ENCODE measurements at regions not wholly inside any gene's neighbourhood (a gene's known extent, or its start where the extent isn't known, plus 50 kb on each side); places are given as distances from the start of the nearest gene placed in this dataset.

DNA sequence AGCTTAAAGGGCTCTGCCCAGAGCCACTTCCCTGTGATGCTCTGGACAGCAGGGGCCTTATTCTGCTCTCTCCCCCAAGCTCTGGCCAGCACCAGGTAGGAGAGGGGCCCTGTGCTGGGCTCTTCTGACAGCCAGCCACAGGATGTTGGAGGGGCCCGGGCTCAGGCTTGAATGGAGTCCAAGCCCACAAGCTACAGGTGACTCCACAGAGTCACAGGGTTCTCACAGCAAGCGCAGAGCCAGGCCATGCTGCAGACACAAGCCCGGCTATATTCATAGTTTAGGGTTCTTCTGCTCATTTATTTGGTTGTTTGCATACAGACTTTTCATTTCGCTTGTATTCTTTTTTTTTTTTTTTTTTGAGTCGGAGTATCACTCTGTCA is 1392.8 kb downstream of the BRD1 start:
- intact Hi-C loops (cut with DNase I), result no loop called here
- WGBS, 3 donors, result 79 to 82% (median 81%) methylated on average over 5 of the region's 5 CpGs
- Histone ChIP-seq H3K36me3 (no peaks in the 10 kb centered on the region), H3K9me3 (no peaks in the 10 kb centered on the region), H3K4me3 (no peak overlapping the region), H3K27ac (no peak overlapping the region), H3K4me1 (ENCODE audit: insufficient read depth) (no peaks in the 10 kb centered on the region), H3K27me3 (no peaks in the 10 kb centered on the region)
- no peak for DNase-seq
- TF ChIP-seq POLR2A (IDR thresholded peaks at IDR 0.05) (no peak), EP300 (IDR thresholded peaks at IDR 0.05) (no peak)
- TF ChIP-seq, protein P1, sequence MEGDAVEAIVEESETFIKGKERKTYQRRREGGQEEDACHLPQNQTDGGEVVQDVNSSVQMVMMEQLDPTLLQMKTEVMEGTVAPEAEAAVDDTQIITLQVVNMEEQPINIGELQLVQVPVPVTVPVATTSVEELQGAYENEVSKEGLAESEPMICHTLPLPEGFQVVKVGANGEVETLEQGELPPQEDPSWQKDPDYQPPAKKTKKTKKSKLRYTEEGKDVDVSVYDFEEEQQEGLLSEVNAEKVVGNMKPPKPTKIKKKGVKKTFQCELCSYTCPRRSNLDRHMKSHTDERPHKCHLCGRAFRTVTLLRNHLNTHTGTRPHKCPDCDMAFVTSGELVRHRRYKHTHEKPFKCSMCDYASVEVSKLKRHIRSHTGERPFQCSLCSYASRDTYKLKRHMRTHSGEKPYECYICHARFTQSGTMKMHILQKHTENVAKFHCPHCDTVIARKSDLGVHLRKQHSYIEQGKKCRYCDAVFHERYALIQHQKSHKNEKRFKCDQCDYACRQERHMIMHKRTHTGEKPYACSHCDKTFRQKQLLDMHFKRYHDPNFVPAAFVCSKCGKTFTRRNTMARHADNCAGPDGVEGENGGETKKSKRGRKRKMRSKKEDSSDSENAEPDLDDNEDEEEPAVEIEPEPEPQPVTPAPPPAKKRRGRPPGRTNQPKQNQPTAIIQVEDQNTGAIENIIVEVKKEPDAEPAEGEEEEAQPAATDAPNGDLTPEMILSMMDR (IDR thresholded peaks at IDR 0.05), result no peak

DNA sequence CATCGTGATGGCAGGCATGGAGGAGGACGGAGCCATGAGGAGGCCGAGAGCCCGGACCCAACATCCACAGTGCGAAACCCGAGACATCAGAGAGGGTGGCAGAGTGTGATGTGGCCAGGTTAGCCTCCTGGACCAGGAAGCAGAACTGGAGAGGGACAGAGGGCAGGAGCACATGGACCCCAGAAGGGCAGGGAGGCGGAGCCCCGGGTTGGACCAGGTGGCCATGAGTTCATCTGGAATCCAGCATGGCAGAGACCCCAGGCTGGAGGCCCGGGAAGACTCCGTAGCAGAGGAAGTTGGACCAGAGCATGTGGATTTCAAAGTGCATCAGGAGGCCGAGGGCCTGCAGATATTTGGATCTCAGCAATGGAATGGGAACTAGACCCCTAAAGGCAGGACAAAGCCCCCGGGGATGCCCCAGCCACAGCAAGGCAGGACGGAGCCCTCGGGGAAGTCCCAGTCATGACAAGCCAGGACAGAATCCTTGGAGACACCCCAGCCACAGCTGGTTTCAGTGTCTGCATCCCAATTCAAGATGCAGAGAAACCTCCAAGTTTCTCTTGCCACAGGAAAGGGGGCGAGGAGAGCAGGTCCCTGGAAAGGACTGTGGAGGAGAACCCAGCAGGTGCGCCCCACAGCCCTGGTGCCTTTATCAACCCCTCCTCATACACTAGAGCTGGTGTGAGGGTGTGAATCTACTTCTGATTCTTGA is 1393.4 kb downstream of the BRD1 start:
- Histone ChIP-seq H3K36me3 (no peaks in the 10 kb centered on the region), H3K9me3 (no peaks in the 10 kb centered on the region), H3K27ac (no peak overlapping the region), H3K4me1 (ENCODE audit: insufficient read depth) (no peaks in the 10 kb centered on the region), H3K4me3 (no peak overlapping the region), H3K27me3 (no peaks in the 10 kb centered on the region)
- no peak for DNase-seq
- 82 to 96% (median 85%) methylated on average over 16 of the region's 16 CpGs for WGBS, 3 donors
- TF ChIP-seq EP300 (IDR thresholded peaks at IDR 0.05), result no peak
- no peak for TF ChIP-seq POLR2A (IDR thresholded peaks at IDR 0.05)
- TF ChIP-seq, protein P1 (IDR thresholded peaks at IDR 0.05), result no peak
- intact Hi-C loops (cut with DNase I), result no loop called here

DNA sequence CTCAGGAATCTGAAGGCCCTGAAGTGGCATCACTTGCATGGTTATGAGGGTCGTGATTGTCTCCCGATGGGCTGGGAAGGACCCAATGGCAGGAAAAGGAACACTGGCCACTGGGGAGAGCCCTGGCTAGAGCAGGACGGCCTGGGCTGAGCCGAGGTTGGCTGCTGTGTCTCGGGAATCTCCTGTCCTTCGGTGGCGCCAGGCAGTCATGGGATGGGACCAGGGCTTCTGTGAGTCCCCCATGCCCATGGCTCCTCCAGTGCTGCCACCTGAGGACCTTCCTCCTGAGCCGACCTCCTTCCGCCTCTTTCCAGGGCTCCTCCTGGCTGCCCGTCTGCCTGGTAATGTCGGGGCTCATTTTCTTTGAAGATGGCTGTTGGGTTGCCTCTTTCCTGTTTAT is 1394.0 kb downstream of the BRD1 start:
- Histone ChIP-seq H3K36me3 (no peaks in the 10 kb centered on the region), H3K27ac (no peak overlapping the region), H3K4me3 (no peak overlapping the region), H3K9me3 (no peaks in the 10 kb centered on the region), H3K27me3 (no peaks in the 10 kb centered on the region), H3K4me1 (ENCODE audit: insufficient read depth) (no peaks in the 10 kb centered on the region)
- TF ChIP-seq, protein P1 (IDR thresholded peaks at IDR 0.05), result no peak
- TF ChIP-seq EP300 (IDR thresholded peaks at IDR 0.05) (no peak), POLR2A (IDR thresholded peaks at IDR 0.05) (no peak)
- DNase-seq, result no peak
- intact Hi-C loops (cut with DNase I), result no loop called here
- 79 to 95% (median 90%) methylated on average over 11 of the region's 11 CpGs for WGBS, 3 donors

DNA sequence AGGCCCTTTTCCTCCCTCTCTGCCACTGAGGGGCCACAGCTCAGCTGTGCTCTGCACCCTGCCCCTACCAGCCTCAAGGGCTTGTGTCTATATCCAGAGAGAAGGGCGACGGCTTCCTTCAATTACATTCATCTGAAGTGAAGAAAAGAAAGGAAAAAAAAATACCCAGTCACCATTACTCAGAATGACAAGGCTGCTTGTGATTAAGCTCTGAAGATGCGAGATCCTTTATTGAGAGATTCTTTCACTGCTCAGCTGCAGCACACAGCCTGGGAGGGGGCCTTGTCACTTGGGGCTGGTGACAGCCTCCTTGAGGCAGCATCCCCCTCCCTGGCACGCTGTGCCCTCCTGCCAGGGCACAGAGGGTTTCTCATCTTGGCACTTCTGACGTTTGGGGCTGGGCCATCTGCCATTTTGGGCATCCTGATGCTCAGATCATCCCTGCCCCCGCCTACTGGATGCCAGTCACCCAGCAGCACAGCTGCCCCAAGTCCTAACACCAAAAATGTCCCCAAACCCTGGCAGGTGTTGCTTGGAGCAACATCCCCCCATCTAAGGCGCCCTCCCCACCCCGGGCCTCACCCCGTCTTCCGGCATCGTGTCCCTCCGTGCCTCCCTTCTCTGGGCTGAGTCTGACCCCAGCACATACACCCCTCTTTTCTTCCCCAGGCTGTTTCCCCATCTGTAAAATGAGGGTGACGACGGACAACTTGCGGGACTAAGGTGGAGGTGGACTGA is 1394.7 kb downstream of the BRD1 start:
- Histone ChIP-seq H3K9me3 (no peaks in the 10 kb centered on the region), H3K27ac (no peak overlapping the region), H3K36me3 (no peaks in the 10 kb centered on the region), H3K4me1 (ENCODE audit: insufficient read depth) (no peaks in the 10 kb centered on the region), H3K4me3 (no peak overlapping the region), H3K27me3 (no peaks in the 10 kb centered on the region)
- DNase-seq, result no peak
- WGBS, 3 donors, result 87 to 92% (median 88%) methylated on average over 15 of the region's 15 CpGs
- TF ChIP-seq, protein P1 (IDR thresholded peaks at IDR 0.05), result no peak
- TF ChIP-seq POLR2A (IDR thresholded peaks at IDR 0.05) (no peak), EP300 (IDR thresholded peaks at IDR 0.05) (no peak)
- intact Hi-C loops (cut with DNase I), result no loop called here
